ENCODE measurements at regions not wholly inside any gene's neighbourhood (a gene's known extent, or its start where the extent isn't known, plus 50 kb on each side); places are given as distances from the start of the nearest gene placed in this dataset.
"Not testable (repeated sequence)": the region's sequence is repeated elsewhere in the genome, so short reads cannot be mapped to it uniquely, and the experiment has no call there.

DNA sequence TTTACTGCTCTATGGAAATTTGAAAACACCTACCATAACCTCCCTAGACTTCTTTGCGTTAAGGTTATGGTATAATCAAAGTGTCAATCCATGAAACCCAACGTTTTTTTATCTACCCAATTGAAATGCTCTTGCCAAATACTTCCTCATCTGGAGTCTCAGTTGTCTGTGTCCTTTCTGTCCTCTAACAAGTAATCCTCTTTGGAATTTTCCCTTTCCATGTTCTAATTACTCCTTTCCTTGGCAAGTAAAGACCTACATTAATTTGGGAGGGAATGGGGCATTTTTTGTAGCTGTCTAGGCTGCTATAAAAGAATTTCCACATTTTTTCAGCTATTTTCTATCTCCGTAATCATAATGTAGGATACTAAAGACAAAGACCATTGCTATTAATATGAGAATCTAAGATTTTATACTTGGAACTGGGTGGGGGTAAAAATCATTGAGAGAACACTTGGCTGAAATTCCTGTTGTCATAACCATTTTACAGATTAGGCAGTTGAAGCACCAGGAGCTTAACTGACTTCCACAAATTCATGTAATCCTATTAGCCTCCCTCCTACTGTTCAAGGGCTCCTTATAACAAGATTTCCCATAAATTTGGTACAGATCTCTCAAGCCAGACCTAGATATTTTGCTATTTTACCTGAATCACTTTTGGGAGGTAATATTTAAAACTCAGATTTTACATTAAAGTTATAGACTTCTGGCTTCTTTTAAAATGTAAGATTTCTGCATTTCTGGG lies 1307.6 kb downstream of the XPNPEP1 start:
- ChIA-PET CTCF (no interaction called here), POLR2A (no interaction called here)
- DNase-seq (ENCODE audit: extremely low spot score), result no peak
- TF ChIP-seq, protein P1, sequence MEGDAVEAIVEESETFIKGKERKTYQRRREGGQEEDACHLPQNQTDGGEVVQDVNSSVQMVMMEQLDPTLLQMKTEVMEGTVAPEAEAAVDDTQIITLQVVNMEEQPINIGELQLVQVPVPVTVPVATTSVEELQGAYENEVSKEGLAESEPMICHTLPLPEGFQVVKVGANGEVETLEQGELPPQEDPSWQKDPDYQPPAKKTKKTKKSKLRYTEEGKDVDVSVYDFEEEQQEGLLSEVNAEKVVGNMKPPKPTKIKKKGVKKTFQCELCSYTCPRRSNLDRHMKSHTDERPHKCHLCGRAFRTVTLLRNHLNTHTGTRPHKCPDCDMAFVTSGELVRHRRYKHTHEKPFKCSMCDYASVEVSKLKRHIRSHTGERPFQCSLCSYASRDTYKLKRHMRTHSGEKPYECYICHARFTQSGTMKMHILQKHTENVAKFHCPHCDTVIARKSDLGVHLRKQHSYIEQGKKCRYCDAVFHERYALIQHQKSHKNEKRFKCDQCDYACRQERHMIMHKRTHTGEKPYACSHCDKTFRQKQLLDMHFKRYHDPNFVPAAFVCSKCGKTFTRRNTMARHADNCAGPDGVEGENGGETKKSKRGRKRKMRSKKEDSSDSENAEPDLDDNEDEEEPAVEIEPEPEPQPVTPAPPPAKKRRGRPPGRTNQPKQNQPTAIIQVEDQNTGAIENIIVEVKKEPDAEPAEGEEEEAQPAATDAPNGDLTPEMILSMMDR (IDR thresholded peaks at IDR 0.05; ENCODE audit: control extremely low read depth, extremely low read depth, low read depth, missing control alignments), result no peak

GRCh38 chr10:108612485-108612884 lies 1310.8 kb downstream of the XPNPEP1 start:
- ChIA-PET POLR2A (no interaction called here), CTCF (interaction anchor here (2.2 kb wide), 1 partner anchor 13 kb away, joined by 6 read pairs; no protein-coding TSS in a partner anchor)
- TF ChIP-seq, protein P1 (IDR thresholded peaks at IDR 0.05; ENCODE audit: control extremely low read depth, extremely low read depth, low read depth, missing control alignments), result no peak
- no peak for DNase-seq (ENCODE audit: extremely low spot score)

DNA sequence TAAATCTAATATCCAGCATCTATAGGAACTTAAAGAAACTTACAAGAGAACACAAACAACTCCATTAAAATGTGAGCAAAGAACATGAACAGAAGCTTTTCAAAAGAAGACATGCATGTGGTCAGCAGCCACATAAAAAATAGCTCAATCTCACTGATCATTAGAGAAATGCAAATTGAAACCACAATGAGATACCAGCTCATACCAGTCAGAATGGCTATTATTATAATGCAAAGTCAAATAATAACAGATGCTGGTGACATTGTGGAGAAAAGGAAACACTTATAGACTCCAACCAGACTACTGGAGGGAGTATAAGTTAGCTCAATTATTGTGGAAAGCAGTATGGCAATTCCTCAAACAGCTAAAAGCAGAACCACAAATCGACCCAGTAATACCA lies 1314.5 kb downstream of the XPNPEP1 start:
- no peak for DNase-seq (ENCODE audit: extremely low spot score)
- ChIA-PET POLR2A (no interaction called here), CTCF (interaction anchor here (1.7 kb wide), 1 partner anchor 46 kb away, joined by 4 read pairs; no protein-coding TSS in a partner anchor)
- TF ChIP-seq, protein P1 (IDR thresholded peaks at IDR 0.05; ENCODE audit: control extremely low read depth, extremely low read depth, low read depth, missing control alignments), result no peak

DNA sequence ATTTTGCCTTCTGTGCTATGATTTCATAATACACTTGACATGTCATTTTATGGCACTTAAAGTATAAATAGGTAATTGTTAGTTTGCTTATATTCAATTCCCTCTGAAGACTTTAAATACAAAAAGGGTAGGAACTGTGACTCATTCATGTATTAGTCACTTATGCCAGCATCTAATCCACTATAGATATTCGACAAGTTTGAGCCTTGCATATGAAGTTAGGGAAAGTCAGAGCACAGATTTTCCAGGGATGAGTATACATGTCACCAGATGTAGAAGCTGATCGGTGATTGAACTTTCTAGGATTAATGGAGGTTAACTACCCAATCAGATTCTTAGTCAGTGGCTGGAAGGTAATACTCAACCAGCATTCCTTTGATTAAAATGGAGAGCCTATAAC lies 1321.5 kb downstream of the XPNPEP1 start:
- no peak for DNase-seq (ENCODE audit: extremely low spot score)
- ChIA-PET CTCF (no interaction called here), POLR2A (no interaction called here)
- TF ChIP-seq, protein P1 (IDR thresholded peaks at IDR 0.05; ENCODE audit: control extremely low read depth, extremely low read depth, low read depth, missing control alignments), result no peak

DNA sequence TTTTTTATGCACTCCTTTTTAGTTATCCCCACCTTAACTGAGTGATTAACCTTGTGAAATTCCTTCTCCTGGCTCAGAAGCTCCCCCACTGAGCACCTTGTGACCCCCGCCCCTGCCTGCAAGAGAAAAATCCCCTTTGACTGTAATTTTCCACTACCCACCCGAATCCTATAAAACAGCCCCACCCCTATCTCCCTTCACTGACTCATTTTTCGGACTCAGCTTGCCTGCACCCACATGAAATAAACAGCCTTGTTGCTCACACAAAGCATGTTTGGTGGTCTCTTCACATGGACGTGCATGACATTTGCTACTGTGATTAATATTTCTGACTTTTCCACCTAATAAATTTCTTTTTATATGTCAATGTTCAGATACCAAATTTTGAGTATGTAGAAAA lies 1322.8 kb downstream of the XPNPEP1 start:
- POLR2A ChIA-PET; CTCF ChIA-PET; DNase-seq (ENCODE audit: extremely low spot score): not testable (repeated sequence)

DNA sequence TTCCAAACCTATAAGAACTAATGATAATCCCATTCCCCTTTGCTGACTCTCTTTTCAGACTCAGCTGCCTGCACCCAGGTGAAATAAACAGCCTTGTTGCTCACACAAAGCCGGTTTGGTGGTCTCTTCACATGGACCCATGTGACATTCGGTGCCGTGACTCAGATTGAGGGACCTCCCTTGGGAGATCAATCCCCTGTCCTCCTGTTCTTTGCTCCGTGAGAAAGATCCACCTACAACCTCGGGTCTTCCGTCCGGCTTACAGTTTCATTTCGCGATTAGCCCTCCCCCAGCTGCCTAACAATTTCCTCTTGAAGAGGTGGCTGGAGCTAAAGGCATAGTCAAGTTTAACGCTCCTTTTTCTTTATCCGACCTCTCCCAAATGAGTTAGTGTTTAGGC lies 1324.0 kb downstream of the XPNPEP1 start:
- DNase-seq (ENCODE audit: extremely low spot score); POLR2A ChIA-PET: not testable (repeated sequence)
- CTCF ChIA-PET, result interaction anchor here (1.5 kb wide), 1 partner anchor 15 kb away, joined by 3 read pairs; no protein-coding TSS in a partner anchor

DNA sequence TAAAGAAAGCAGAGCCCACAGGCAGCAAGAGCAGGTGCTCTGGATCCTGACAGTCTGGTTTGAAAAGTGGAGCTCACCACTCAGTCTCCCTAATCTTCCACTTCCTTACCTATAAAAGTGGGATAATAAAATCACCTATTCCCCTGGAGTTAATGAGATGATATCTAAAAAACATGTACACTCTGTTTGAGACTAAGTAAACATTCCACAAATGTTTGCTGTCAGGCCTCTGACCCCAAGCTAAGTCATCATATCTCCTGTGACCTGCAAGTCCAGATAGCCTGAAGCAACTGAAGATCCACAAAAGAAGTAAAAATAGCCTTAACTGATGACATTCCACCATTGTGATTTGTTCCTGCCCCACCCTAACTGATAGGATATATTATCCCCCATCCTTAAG lies 1324.5 kb downstream of the XPNPEP1 start:
- TF ChIP-seq, protein P1 (IDR thresholded peaks at IDR 0.05; ENCODE audit: control extremely low read depth, extremely low read depth, low read depth, missing control alignments), result no peak
- POLR2A ChIA-PET, result no interaction called here
- CTCF ChIA-PET, result interaction anchor here (1.4 to 1.5 kb wide), 2 partner anchors 11 to 14 kb away, joined by 3 read pairs; no protein-coding TSS in a partner anchor
- no peak for DNase-seq (ENCODE audit: extremely low spot score)

Measured in GM10248 (cell line).